Vagina (tissue), 2 donors: ENCODE measurements at regions not wholly inside any gene's neighbourhood (a gene's known extent, or its start where the extent isn't known, plus 50 kb on each side); places are given as distances from the start of the nearest gene placed in this dataset.

ENCODE experiments used
- DNase-seq, 2 donors: peaks; one replicate each; pipeline ENCODE4 v3.0.0-alpha.2; 2017; ENCODE audit errors: extremely low spot score in 2 of 2
- H3K27ac ChIP-seq: fragments of 200-600 bp; sonication (generic); one replicate; pipeline ENCODE4 v1.5.1; 2019
- H3K27me3 ChIP-seq: fragments of 200-600 bp; sonication (generic); one replicate; pipeline ENCODE4 v1.5.1; 2019
- H3K36me3 ChIP-seq, 2 donors: fragments of 200-600 bp; sonication (generic); one replicate each; pipeline ENCODE4 v1.5.1; 2017 to 2019
- H3K4me1 ChIP-seq: fragments of 200-600 bp; sonication (generic); one replicate; pipeline ENCODE4 v1.5.1; 2019
- H3K4me3 ChIP-seq, 2 donors: fragments of 200-600 bp; sonication (generic); 1 replicate in 1 of 2; 2 replicates in 1 of 2; pipeline ENCODE4 v1.5.1; 2016 to 2019
- H3K9me3 ChIP-seq: fragments of 200-600 bp; sonication (generic); one replicate; pipeline ENCODE4 v1.5.1; 2019
- POLR2A ChIP-seq, 2 donors: fragments of 450-650 bp; IDR thresholded peaks; one replicate each; pipeline ENCODE4 v1.6.1; 2017; ENCODE audit warnings: antibody characterized with exemption in 2 of 2, mild to moderate bottlenecking in 2 of 2, moderate library complexity in 2 of 2
- POLR2AphosphoS5 ChIP-seq, 2 donors: sonication (generic); formaldehyde crosslinking; IDR thresholded peaks; one replicate each; pipeline ENCODE4 v1.9.0; 2017; ENCODE audit warnings: antibody characterized with exemption in 2 of 2, mild to moderate bottlenecking in 2 of 2, low read depth in 1 of 2; ENCODE audit not compliant: insufficient read depth in 1 of 2
- intact Hi-C: fragments of 100-400 bp; cut with DNase I; formaldehyde crosslinking; loops from one replicate; pipeline ENCODE4 v1.15.1; 2023
- TF ChIP-seq, protein P1 (sequence below), 3 experiments: fragments of 450-650 bp in 2 of 3; fragments of 200-600 bp in 1 of 3; sonication (generic) in 1 of 3; IDR thresholded peaks; one replicate each; pipeline ENCODE4 v1.5.1; 2017 to 2019; ENCODE audit warnings: antibody characterized with exemption in 3 of 3, mild to moderate bottlenecking in 2 of 3, moderate library complexity in 2 of 3

DNA sequence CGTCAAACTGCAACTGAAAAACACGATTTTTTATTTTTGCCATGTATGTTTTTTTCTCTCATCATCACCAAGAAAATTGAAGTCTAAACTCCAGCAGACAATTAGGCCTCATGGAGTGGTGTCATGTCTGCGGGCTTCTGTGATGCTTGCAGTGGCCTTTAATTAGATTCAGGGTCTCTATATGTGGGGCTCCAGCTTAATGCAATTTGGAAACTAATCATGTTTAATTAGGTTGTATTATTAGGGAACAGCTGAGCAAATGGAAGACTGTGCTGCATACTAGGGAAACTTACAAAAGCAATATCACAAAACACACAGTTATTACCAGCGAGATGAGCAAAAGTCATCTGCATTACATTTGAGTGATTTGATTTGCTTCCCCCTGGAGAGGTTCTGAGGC lies 132.9 kb upstream of the PMEPA1 start:
- H3K36me3 ChIP-seq: no peaks in the 10 kb centered on the region
- no peak overlapping the region for H3K4me3 ChIP-seq
- peak in 1 of 2 donors; percentile 4 for DNase-seq
- TF ChIP-seq POLR2AphosphoS5 (IDR thresholded peaks at IDR 0.05; ENCODE audit: insufficient read depth in 1 of 2, low read depth in 1 of 2) (no peak), POLR2A (IDR thresholded peaks at IDR 0.05) (no peak)
- TF ChIP-seq, protein P1, sequence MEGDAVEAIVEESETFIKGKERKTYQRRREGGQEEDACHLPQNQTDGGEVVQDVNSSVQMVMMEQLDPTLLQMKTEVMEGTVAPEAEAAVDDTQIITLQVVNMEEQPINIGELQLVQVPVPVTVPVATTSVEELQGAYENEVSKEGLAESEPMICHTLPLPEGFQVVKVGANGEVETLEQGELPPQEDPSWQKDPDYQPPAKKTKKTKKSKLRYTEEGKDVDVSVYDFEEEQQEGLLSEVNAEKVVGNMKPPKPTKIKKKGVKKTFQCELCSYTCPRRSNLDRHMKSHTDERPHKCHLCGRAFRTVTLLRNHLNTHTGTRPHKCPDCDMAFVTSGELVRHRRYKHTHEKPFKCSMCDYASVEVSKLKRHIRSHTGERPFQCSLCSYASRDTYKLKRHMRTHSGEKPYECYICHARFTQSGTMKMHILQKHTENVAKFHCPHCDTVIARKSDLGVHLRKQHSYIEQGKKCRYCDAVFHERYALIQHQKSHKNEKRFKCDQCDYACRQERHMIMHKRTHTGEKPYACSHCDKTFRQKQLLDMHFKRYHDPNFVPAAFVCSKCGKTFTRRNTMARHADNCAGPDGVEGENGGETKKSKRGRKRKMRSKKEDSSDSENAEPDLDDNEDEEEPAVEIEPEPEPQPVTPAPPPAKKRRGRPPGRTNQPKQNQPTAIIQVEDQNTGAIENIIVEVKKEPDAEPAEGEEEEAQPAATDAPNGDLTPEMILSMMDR (IDR thresholded peaks at IDR 0.05): no peak
- H3K9me3 ChIP-seq: no peaks in the 10 kb centered on the region
- H3K4me1 ChIP-seq: no peaks in the 10 kb centered on the region
- intact Hi-C loops: no loop called here
- no peak overlapping the region for H3K27ac ChIP-seq
- no peaks in the 10 kb centered on the region for H3K27me3 ChIP-seq

DNA sequence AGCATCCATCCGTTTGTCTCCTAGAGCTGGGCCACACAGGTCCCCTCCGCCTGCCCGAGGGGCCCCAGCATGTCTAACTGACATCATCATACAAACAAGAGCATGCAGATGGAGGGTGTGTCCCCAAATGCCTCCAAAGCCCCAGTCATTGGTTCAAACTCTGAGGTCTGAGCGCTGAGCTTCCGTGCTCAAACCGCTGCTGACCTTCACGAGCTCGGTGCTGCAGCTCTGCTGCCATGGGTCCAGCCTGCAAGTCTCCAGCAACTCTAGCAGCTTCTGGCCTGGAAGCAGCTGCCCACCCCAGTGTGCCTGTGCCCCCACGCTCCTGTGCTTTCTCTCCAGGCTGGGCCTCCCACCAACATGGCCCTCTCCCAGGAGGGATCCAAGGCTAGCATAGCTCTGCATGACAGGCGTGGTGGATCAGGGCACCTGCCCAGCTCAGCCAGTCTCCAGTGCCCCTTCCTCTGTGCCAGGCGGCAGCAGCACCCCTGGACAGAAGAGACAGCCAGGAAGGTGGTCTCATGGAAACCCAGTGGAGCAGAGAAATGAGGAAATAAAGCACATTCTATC lies 131.6 kb upstream of the PMEPA1 start:
- H3K9me3 ChIP-seq: no peaks in the 10 kb centered on the region
- TF ChIP-seq POLR2AphosphoS5 (IDR thresholded peaks at IDR 0.05; ENCODE audit: insufficient read depth in 1 of 2, low read depth in 1 of 2): no peak
- TF ChIP-seq, protein P1 (IDR thresholded peaks at IDR 0.05): no peak
- no peak for TF ChIP-seq POLR2A (IDR thresholded peaks at IDR 0.05)
- no peaks in the 10 kb centered on the region for H3K27me3 ChIP-seq
- H3K36me3 ChIP-seq: no peaks in the 10 kb centered on the region
- H3K27ac ChIP-seq: no peak overlapping the region
- intact Hi-C loops: no loop called here
- no peaks in the 10 kb centered on the region for H3K4me1 ChIP-seq
- no peak overlapping the region for H3K4me3 ChIP-seq
- DNase-seq: peak; percentile 61 to 76

DNA sequence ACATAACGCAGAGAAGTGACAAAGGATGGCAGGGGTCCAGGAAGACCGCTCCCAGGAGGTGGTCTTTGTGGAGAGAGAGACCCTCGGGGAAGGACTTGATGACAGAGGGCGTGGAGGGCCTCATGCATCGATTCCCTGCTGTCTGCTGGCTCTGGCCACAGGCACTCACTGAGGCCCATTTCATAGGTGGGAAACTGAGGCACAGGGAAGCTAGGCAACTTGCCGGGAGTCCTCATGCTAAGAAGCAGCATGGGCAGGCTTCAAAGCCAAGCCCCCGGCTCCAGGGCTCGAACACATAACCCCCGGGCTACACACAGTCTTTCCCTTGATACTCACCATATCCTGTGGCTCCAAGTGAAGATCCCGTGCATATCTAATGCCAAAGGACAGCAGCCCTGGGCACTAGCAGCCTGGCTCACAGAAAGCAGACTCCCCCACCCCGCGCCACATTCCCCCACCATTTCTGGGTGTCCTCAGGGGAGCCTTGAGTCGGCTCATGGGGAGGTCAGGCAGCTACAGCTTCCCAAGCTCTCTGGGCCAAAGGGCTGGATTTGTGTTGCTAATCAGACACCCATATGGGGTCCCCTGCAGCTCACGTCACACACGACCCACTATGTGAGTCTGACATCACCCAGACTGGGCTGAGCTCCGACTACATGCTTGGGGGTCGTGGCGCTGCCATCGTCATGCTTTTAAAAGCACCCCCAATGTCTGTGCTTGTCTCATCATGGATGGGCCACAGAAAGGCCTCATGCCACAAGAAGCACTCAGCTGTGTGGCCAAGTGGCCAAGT lies 130.9 kb upstream of the PMEPA1 start:
- H3K27me3 ChIP-seq: no peaks in the 10 kb centered on the region
- DNase-seq: peak; percentile 61 to 69
- intact Hi-C loops: no loop called here
- H3K4me3 ChIP-seq: no peak overlapping the region
- TF ChIP-seq POLR2AphosphoS5 (IDR thresholded peaks at IDR 0.05; ENCODE audit: insufficient read depth in 1 of 2, low read depth in 1 of 2) (no peak), POLR2A (IDR thresholded peaks at IDR 0.05) (no peak)
- no peaks in the 10 kb centered on the region for H3K4me1 ChIP-seq
- H3K36me3 ChIP-seq: no peaks in the 10 kb centered on the region
- H3K27ac ChIP-seq: no peak overlapping the region
- no peaks in the 10 kb centered on the region for H3K9me3 ChIP-seq

DNA sequence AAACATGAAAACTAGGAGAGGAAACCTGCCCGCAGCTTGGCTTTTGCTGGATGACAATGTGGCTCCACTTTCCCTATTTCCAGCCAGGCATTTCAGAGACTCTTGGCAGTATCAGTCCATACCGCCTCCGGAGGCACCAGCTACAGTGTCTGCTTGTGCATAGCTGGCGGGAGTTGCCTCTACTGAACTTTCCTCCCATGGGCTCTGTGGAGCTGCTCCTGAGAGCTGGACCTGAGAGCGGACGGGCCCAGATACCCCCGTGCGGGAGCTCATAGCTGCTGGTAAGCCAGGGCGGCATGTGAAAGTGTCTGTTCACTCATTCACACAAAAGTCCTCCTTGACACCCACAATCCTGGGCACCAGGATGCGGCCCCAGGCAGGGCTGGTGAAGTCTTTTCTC lies 130.3 kb upstream of the PMEPA1 start:
- Histone ChIP-seq H3K4me3 (no peak overlapping the region), H3K27me3 (no peaks in the 10 kb centered on the region), H3K9me3 (no peaks in the 10 kb centered on the region), H3K36me3 (no peaks in the 10 kb centered on the region), H3K27ac (no peak overlapping the region), H3K4me1 (no peaks in the 10 kb centered on the region)
- no peak for TF ChIP-seq POLR2A (IDR thresholded peaks at IDR 0.05)
- TF ChIP-seq, protein P1 (IDR thresholded peaks at IDR 0.05): no peak
- no peak for TF ChIP-seq POLR2AphosphoS5 (IDR thresholded peaks at IDR 0.05; ENCODE audit: insufficient read depth in 1 of 2, low read depth in 1 of 2)
- intact Hi-C loops: no loop called here
- peak in 1 of 2 donors; percentile 84 for DNase-seq

DNA sequence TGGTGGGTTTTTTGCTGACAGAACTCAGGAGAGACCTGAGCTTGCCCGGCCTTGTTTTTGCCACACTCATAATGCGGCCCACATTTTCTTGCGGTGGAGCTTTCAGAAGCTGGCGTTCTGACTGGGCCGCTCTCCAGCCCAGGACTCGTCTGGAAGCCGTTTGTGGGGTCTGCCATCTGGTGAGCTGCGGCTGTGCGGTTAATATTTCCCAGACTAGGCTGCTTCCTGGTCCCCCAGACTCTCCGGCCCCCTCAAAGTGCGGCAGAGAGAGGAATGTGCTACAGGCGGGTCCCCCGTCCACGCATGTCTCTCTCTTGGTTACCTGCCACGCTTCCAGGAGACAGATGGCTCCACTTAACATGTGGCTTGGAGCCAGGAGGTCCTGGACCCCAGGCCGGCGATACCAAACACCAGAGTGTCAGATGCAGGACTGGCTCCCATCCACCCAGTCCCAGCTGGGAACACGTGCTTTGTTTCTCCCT lies 128.9 kb upstream of the PMEPA1 start:
- H3K27ac ChIP-seq: no peak overlapping the region
- no peaks in the 10 kb centered on the region for H3K9me3 ChIP-seq
- H3K36me3 ChIP-seq: no peaks in the 10 kb centered on the region
- no peak for DNase-seq
- TF ChIP-seq POLR2A (IDR thresholded peaks at IDR 0.05): no peak
- no peak overlapping the region for H3K4me3 ChIP-seq
- H3K27me3 ChIP-seq: no peaks in the 10 kb centered on the region
- H3K4me1 ChIP-seq: no peaks in the 10 kb centered on the region
- intact Hi-C loops: no loop called here
